NT2/D1 (cell line): ENCODE measurements at regions not wholly inside any gene's neighbourhood (a gene's known extent, or its start where the extent isn't known, plus 50 kb on each side); places are given as distances from the start of the nearest gene placed in this dataset.

Source experiments
- DNase-seq: peaks from one replicate; pipeline ENCODE4 v3.0.0-alpha.2; 2011; ENCODE audit warnings: low read depth, low spot score
- H3K27me3 ChIP-seq: 2 replicates; pipeline ENCODE4 v1.6.0; 2011; ENCODE audit warnings: mild to moderate bottlenecking; ENCODE audit not compliant: insufficient read length, insufficient read depth
- H3K36me3 ChIP-seq: 2 replicates; pipeline ENCODE4 v1.6.1; 2011; ENCODE audit warnings: mild to moderate bottlenecking, low read length, mixed read lengths; ENCODE audit not compliant: insufficient read depth, insufficient read length
- H3K4me1 ChIP-seq: 2 replicates; pipeline ENCODE4 v1.5.1; 2011; ENCODE audit not compliant: insufficient read depth, insufficient read length
- H3K4me3 ChIP-seq: 2 replicates; pipeline ENCODE4 v1.5.1; 2011; ENCODE audit warnings: low read depth; ENCODE audit not compliant: insufficient read length
- H3K9ac ChIP-seq: 2 replicates; pipeline ENCODE4 v1.6.0; 2011; ENCODE audit warnings: low read depth; ENCODE audit not compliant: insufficient read length
- H3K9me3 ChIP-seq: 2 replicates; pipeline ENCODE4 v1.5.1; 2011; ENCODE audit warnings: mild to moderate bottlenecking, low read length; ENCODE audit not compliant: insufficient read depth
- SUZ12 ChIP-seq: IDR thresholded peaks from 2 replicates; pipeline ENCODE4 v1.6.1; 2011; ENCODE audit not compliant: insufficient read length, insufficient read depth; ENCODE audit errors: extremely low read depth
- YY1 ChIP-seq: IDR thresholded peaks from 2 replicates; pipeline ENCODE4 v1.6.1; 2011; ENCODE audit not compliant: insufficient read length, insufficient read depth
- ZNF274 ChIP-seq: IDR thresholded peaks from 2 replicates; pipeline ENCODE4 v1.6.1; 2011; ENCODE audit warnings: mild to moderate bottlenecking, low read depth, low read length

GRCh38 chrX:1720836-1721235, 106.0 kb downstream of the ASMT start:
- no peaks in the 10 kb centered on the region for H3K36me3 ChIP-seq
- no peaks in the 10 kb centered on the region for H3K4me1 ChIP-seq
- no peaks in the 10 kb centered on the region for H3K27me3 ChIP-seq
- H3K9ac ChIP-seq: no peak overlapping the region
- H3K9me3 ChIP-seq: no peaks in the 10 kb centered on the region; the same call in 1 of the 2 replicates
- TF ChIP-seq YY1 (no peak), SUZ12 (no peak), ZNF274 (no peak)
- no peak overlapping the region for H3K4me3 ChIP-seq
- DNase-seq: no peak

GRCh38 chrX:1725472-1725871, 110.6 kb downstream of the ASMT start:
- no peaks in the 10 kb centered on the region for H3K27me3 ChIP-seq
- H3K4me3 ChIP-seq: no peak overlapping the region
- no peaks in the 10 kb centered on the region for H3K4me1 ChIP-seq
- no peaks in the 10 kb centered on the region; the same call in 1 of the 2 replicates for H3K9me3 ChIP-seq
- no peaks in the 10 kb centered on the region for H3K36me3 ChIP-seq
- no peak for DNase-seq
- no peak overlapping the region for H3K9ac ChIP-seq
- TF ChIP-seq ZNF274 (no peak), YY1 (no peak), SUZ12 (no peak)

GRCh38 chrX:1727531-1728027, 112.7 kb downstream of the ASMT start:
- Histone ChIP-seq H3K4me1 (no peaks in the 10 kb centered on the region), H3K36me3 (no peaks in the 10 kb centered on the region), H3K9me3 (no peaks in the 10 kb centered on the region; the same call in 1 of the 2 replicates), H3K9ac (no peak overlapping the region), H3K4me3 (no peak overlapping the region), H3K27me3 (no peaks in the 10 kb centered on the region)
- DNase-seq: peak; percentile 80
- no peak for TF ChIP-seq SUZ12
- TF ChIP-seq YY1: no peak
- no peak for TF ChIP-seq ZNF274

DNA sequence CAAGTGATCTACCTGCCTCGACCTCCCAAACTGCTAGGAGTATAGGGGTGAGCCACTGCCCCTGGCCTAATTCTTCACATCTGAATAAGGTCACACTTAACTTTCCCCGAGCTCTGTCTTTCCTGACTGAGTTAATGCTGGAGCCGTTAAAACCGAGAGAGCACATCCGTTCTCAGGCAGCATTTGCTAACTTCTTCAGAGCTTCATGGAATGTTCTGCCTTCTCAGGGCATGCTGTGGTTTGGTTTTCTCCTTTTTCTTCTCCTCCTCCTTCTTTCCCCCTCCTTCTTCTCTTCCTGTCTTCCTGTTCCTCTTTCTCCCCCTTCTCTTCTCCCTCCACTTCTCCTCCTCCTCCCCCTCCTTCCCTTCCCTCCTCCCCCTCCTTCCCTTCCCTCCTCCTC, 119.9 kb downstream of the ASMT start:
- no peak for TF ChIP-seq YY1
- no peak for TF ChIP-seq SUZ12
- no peak for TF ChIP-seq ZNF274
- Histone ChIP-seq H3K9me3 (no peaks in the 10 kb centered on the region), H3K9ac (no peak overlapping the region), H3K4me1 (no peaks in the 10 kb centered on the region), H3K27me3 (no peaks in the 10 kb centered on the region), H3K4me3 (no peak overlapping the region), H3K36me3 (no peaks in the 10 kb centered on the region)
- DNase-seq: no peak

DNA sequence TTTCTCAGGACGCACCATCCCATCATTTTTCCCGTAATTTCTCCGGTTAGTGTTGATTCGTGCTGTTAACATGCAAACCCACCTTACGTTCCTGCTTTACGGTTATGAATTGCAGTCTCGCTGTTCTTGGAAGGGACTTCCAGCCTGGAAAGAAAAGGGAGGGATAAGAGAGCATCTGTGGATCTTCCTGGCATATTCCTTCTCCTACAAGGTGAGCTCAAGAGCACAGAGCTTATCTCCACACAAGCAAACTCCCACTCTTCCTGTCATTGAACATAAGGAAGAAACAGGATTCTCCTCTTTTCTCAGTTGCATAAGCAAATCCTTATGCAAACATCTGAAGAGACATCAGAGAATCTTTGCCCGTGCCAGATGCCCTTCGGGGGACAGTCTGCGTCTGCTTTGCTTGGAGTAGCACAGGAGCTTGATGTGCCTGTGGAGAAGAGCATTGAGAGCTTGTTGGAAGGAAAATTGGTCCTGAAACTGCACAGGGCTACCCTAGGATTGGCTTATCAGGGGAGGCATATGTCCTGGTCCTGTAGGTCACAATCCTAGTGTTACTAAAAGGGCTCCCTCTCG, 127.0 kb downstream of the ASMT start:
- no peak for TF ChIP-seq ZNF274
- no peak for TF ChIP-seq SUZ12
- no peak for TF ChIP-seq YY1
- no peaks in the 10 kb centered on the region for H3K4me1 ChIP-seq
- H3K27me3 ChIP-seq: no peaks in the 10 kb centered on the region
- peaks cover 28% of the 10 kb centered on the region for H3K9me3 ChIP-seq
- no peak overlapping the region for H3K4me3 ChIP-seq
- no peaks in the 10 kb centered on the region for H3K36me3 ChIP-seq
- DNase-seq: no peak
- no peak overlapping the region for H3K9ac ChIP-seq

DNA sequence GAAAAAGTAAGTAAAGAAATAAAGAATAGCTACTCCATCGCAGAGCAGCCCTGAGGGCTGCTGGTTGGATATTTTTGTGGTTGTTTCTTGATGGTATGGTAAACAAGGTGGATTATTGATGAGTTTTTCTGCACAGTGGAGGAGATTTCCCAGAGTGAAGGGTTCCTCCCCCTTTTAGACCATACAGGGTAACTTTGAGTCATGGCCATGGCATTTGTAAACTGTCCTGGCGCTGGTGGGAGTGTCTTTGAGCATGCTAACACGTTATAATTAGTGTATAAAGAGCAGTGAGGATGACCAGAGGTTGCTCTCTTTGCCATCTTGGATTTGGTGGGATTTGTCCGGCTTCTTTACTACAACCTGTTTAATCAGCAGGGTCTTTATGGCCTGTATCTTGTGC, 128.2 kb downstream of the ASMT start:
- Histone ChIP-seq H3K9ac (no peak overlapping the region), H3K27me3 (no peaks in the 10 kb centered on the region), H3K4me3 (no peak overlapping the region), H3K4me1 (no peaks in the 10 kb centered on the region), H3K9me3 (peaks cover 30% of the 10 kb centered on the region), H3K36me3 (no peaks in the 10 kb centered on the region)
- no peak for DNase-seq
- TF ChIP-seq SUZ12 (no peak), YY1 (no peak), ZNF274 (no peak)

GRCh38 chrX:1743663-1744062, 128.8 kb downstream of the ASMT start:
- Histone ChIP-seq H3K9me3 (peaks cover 35% of the 10 kb centered on the region), H3K27me3 (no peaks in the 10 kb centered on the region), H3K36me3 (no peaks in the 10 kb centered on the region), H3K9ac (no peak overlapping the region), H3K4me1 (no peaks in the 10 kb centered on the region), H3K4me3 (no peak overlapping the region)
- DNase-seq: no peak
- no peak for TF ChIP-seq YY1
- no peak for TF ChIP-seq ZNF274

DNA sequence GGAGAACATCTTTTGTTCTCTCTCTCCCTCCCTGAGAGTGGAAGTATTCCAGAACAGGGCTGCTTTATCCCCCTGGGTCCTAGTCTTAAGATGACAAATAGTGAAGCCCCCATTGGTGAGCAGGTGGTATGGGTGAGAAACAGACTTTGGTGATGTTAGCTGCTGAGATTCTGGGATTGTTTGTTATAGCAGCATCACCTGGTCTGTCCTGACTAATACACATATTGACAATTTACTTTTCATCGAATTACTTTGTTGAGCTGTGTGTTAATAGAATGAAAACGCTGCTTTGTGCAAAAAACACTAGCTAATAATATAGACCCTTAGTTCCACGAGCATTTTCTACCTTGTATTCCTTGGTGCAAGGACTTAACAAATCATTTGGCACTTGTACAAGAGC, 133.5 kb downstream of the ASMT start:
- Histone ChIP-seq H3K9me3 (peaks cover 36% of the 10 kb centered on the region), H3K4me3 (no peak overlapping the region), H3K9ac (no peak overlapping the region), H3K36me3 (no peaks in the 10 kb centered on the region), H3K27me3 (no peaks in the 10 kb centered on the region), H3K4me1 (no peaks in the 10 kb centered on the region)
- TF ChIP-seq ZNF274: no peak
- no peak for TF ChIP-seq YY1
- TF ChIP-seq SUZ12: no peak
- DNase-seq: no peak
